GM19351 (cell line): ENCODE measurements at regions not wholly inside any gene's neighbourhood (a gene's known extent, or its start where the extent isn't known, plus 50 kb on each side); places are given as distances from the start of the nearest gene placed in this dataset.

Experiments used
- ATAC-seq: cut with Tn5 transposase; IDR thresholded peaks from one replicate; pipeline ENCODE4 v1.9.1; 2021; ENCODE audit warnings: mild to moderate bottlenecking, moderate library complexity; ENCODE audit not compliant: unreplicated experiment

- ATAC-seq, result no peak
These were observed 286.2 kb upstream of the UBE2E2 start for GRCh38 chr3:22916933-22917332.

- no peak for ATAC-seq
These were observed 283.1 kb upstream of the UBE2E2 start for GRCh38 chr3:22920006-22920405.

GRCh38 chr3:22922317-22922716 lies 280.8 kb upstream of the UBE2E2 start:
- peak; percentile 75 for ATAC-seq

GRCh38 chr3:22923711-22924110 lies 279.4 kb upstream of the UBE2E2 start:
- ATAC-seq, result no peak

- ATAC-seq, result no peak
These were observed 274.7 kb upstream of the UBE2E2 start for GRCh38 chr3:22928216-22929110.

GRCh38 chr3:22933051-22933840 lies 269.9 kb upstream of the UBE2E2 start:
- ATAC-seq, result no peak

- no peak for ATAC-seq
These were observed 269.3 kb upstream of the UBE2E2 start for GRCh38 chr3:22933841-22934116.

- no peak for ATAC-seq
These were observed 268.1 kb upstream of the UBE2E2 start for GRCh38 chr3:22935040-22935439.

- ATAC-seq, result no peak
These were observed 265.6 kb upstream of the UBE2E2 start for GRCh38 chr3:22937536-22937935.

GRCh38 chr3:22938739-22939138 lies 264.4 kb upstream of the UBE2E2 start:
- ATAC-seq, result no peak

- ATAC-seq, result no peak
These were observed 263.8 kb upstream of the UBE2E2 start for GRCh38 chr3:22939349-22939748.

- no peak for ATAC-seq
These were observed 262.8 kb upstream of the UBE2E2 start for GRCh38 chr3:22940285-22940684.

- ATAC-seq, result no peak
These were observed 260.1 kb upstream of the UBE2E2 start for GRCh38 chr3:22942981-22943380.

GRCh38 chr3:22947851-22948250 lies 255.3 kb upstream of the UBE2E2 start:
- ATAC-seq, result no peak

- no peak for ATAC-seq
These were observed 251.2 kb upstream of the UBE2E2 start for GRCh38 chr3:22951910-22952309.

GRCh38 chr3:22952860-22953259 lies 250.3 kb upstream of the UBE2E2 start:
- ATAC-seq, result no peak

GRCh38 chr3:22959593-22959992 lies 243.5 kb upstream of the UBE2E2 start:
- ATAC-seq, result peak; percentile 94

GRCh38 chr3:22960105-22960984 lies 242.8 kb upstream of the UBE2E2 start:
- ATAC-seq, result peak; percentile 42

GRCh38 chr3:22962244-22962643 lies 240.9 kb upstream of the UBE2E2 start:
- no peak for ATAC-seq

GRCh38 chr3:22966349-22966748 lies 236.8 kb upstream of the UBE2E2 start:
- ATAC-seq, result no peak

GRCh38 chr3:22969276-22969675 lies 233.9 kb upstream of the UBE2E2 start:
- no peak for ATAC-seq
